ENCODE measurements at regions not wholly inside any gene's neighbourhood (a gene's known extent, or its start where the extent isn't known, plus 50 kb on each side); places are given as distances from the start of the nearest gene placed in this dataset.

- no peak for TF ChIP-seq PRDM15 (CRISPR knock-in tag; IDR thresholded peaks at IDR 0.05)
- no peak for TF ChIP-seq PRRX2 (CRISPR knock-in tag; IDR thresholded peaks at IDR 0.05)
- no peak for TF ChIP-seq CREB1 (CRISPR knock-in tag; IDR thresholded peaks at IDR 0.05)
- TF ChIP-seq TEAD4 (CRISPR knock-in tag; IDR thresholded peaks at IDR 0.05) = no peak
- no peak for TF ChIP-seq ZNF396 (CRISPR knock-in tag; IDR thresholded peaks at IDR 0.05; ENCODE audit: borderline replicate concordance)
- no peak for TF ChIP-seq CTCF (IDR thresholded peaks at IDR 0.05)
- no peak for TF ChIP-seq FOXK1 (CRISPR knock-in tag; IDR thresholded peaks at IDR 0.05)
- TF ChIP-seq ATF1 (CRISPR knock-in tag; IDR thresholded peaks at IDR 0.05) = no peak
Measured at GRCh38 chr15:57789225-57789624, 82.7 kb downstream of the POLR2M start (continued).

- H3K36me3 Mint-ChIP-seq = no peaks in the 10 kb centered on the region
- ChIA-PET POLR2A (no interaction called here), CTCF (interaction anchor here (1.2 to 1.4 kb wide), 2 partner anchors 40 to 68 kb away, joined by 3 to 4 read pairs; no protein-coding TSS in a partner anchor)
- DNase-seq (ENCODE audit: low spot score) (no peak), ATAC-seq (no peak)
- no peak overlapping the region for H3K27ac Mint-ChIP-seq
- no peak overlapping the region for H3K4me3 Mint-ChIP-seq
- no peaks in the 10 kb centered on the region for H3K27me3 Mint-ChIP-seq (ENCODE audit: low read depth)
- H3K9me3 Mint-ChIP-seq = no peaks in the 10 kb centered on the region
- no peaks in the 10 kb centered on the region for H3K4me1 Mint-ChIP-seq
- no peak for TF ChIP-seq ZBTB21 (CRISPR knock-in tag; IDR thresholded peaks at IDR 0.05; ENCODE audit: borderline replicate concordance)
- TF ChIP-seq CREM (CRISPR knock-in tag; IDR thresholded peaks at IDR 0.05) = no peak
- TF ChIP-seq AFF4 (CRISPR knock-in tag; IDR thresholded peaks at IDR 0.05; ENCODE audit: borderline replicate concordance) = no peak
- TF ChIP-seq ZNF281 (CRISPR knock-in tag; IDR thresholded peaks at IDR 0.05) = no peak
- no peak for TF ChIP-seq USF2 (CRISPR knock-in tag; IDR thresholded peaks at IDR 0.05)
- TF ChIP-seq ZNF138 (CRISPR knock-in tag; conservative IDR thresholded peaks at IDR 0.05) = no peak
- TF ChIP-seq CREB1 (CRISPR knock-in tag; IDR thresholded peaks at IDR 0.05) = no peak
- no peak for TF ChIP-seq NR1H2 (CRISPR knock-in tag; IDR thresholded peaks at IDR 0.05)
- TF ChIP-seq FOXP1 (CRISPR knock-in tag; IDR thresholded peaks at IDR 0.05; ENCODE audit: borderline replicate concordance) = no peak
- no peak for TF ChIP-seq MLX (CRISPR knock-in tag; IDR thresholded peaks at IDR 0.05)
- no peak for TF ChIP-seq ZNF317 (CRISPR knock-in tag; IDR thresholded peaks at IDR 0.05; ENCODE audit: borderline replicate concordance, low read depth)
- TF ChIP-seq E2F4 (CRISPR knock-in tag; IDR thresholded peaks at IDR 0.05; ENCODE audit: borderline replicate concordance, low read depth) = no peak
- TF ChIP-seq JAZF1 (CRISPR knock-in tag; IDR thresholded peaks at IDR 0.05) = no peak
- no peak for TF ChIP-seq PRRX2 (CRISPR knock-in tag; IDR thresholded peaks at IDR 0.05)
- TF ChIP-seq ESRRA (CRISPR knock-in tag; IDR thresholded peaks at IDR 0.05; ENCODE audit: borderline replicate concordance) = no peak
Measured at GRCh38 chr15:57792724-57793449, 86.4 kb downstream of the POLR2M start.

Measured in WTC11 (cell line).